Ishikawa (cell line): ENCODE measurements at regions not wholly inside any gene's neighbourhood (a gene's known extent, or its start where the extent isn't known, plus 50 kb on each side); places are given as distances from the start of the nearest gene placed in this dataset.

ENCODE experiments used
- CEBPB ChIP-seq: IDR thresholded peaks from 2 replicates; pipeline ENCODE4 v1.6.1; 2012
- EGR1 ChIP-seq: IDR thresholded peaks from 2 replicates; pipeline ENCODE4 v1.6.1; 2012
- TEAD4 ChIP-seq: IDR thresholded peaks from 2 replicates; pipeline ENCODE4 v1.6.1; 2012
- YY1 ChIP-seq: IDR thresholded peaks from 2 replicates; pipeline ENCODE4 v1.6.1; 2012; ENCODE audit warnings: low read depth
- TF ChIP-seq, protein P1 (sequence below): IDR thresholded peaks from 2 replicates; pipeline ENCODE4 v1.6.1; 2012

DNA sequence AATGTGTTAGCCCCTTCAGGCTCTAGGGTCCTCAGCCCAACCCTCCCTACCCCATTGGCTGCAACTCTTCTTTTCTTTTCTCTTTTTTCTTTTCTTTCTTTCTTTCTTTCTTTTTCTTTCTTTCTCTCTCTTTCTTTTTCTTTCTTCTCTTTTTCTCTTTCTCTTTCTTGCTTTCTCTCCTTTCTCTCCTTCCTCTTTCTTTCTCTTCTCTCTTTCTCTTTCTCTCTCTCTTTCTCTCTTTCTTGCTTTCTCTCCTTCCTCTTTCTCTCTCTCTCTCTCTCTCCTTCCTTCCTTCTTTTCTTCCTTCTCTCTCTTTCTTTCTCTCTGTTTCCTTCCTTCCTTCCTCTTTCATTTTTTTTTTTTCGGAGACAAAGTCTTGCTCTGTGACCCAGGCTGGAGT, 458.9 kb downstream of the TYW1 start:
- TF ChIP-seq EGR1 (no peak), YY1 (no peak), TEAD4 (no peak), CEBPB (no peak)
- TF ChIP-seq, protein P1, sequence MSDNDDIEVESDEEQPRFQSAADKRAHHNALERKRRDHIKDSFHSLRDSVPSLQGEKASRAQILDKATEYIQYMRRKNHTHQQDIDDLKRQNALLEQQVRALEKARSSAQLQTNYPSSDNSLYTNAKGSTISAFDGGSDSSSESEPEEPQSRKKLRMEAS: no peak
